Naive thymus-derived CD8-positive, alpha-beta T cell (primary cell): ENCODE measurements at regions not wholly inside any gene's neighbourhood (a gene's known extent, or its start where the extent isn't known, plus 50 kb on each side); places are given as distances from the start of the nearest gene placed in this dataset.
"Not testable (repeated sequence)": the region's sequence is repeated elsewhere in the genome, so short reads cannot be mapped to it uniquely, and the experiment has no call there.

Experiments used
- ATAC-seq, 2 donors: fragments of 150-1000 bp; cut with Tn5 transposase in 1 of 2; sonication (Bioruptor Pico), chemical (Tn5 transposase) in 1 of 2; 1 replicate in 1 of 2; 2 replicates in 1 of 2; pipeline ENCODE4 v1.10.0; 2021; ENCODE audit warnings: mild to moderate bottlenecking in 2 of 2, moderate library complexity in 2 of 2
- POLR2A ChIA-PET: fragments of 350-600 bp; sonication (Branson Sonifier 250); formaldehyde crosslinking; loops from one replicate; lab custom pipeline; 2021; ENCODE audit warnings: antibody characterized with exemption; lab: Charles Lee
- DNase-seq, 10 donors: peaks; one replicate each; pipeline versions ENCODE4 v3.0.0 to v3.0.0-alpha.2; 2020 to 2022
- H3K27ac Mint-ChIP-seq, 10 donors: one replicate each; pipeline ENCODE4 v1.8.0; 2020 to 2022; ENCODE audit warnings: mild to moderate bottlenecking in 10 of 10, mixed read lengths in 10 of 10, moderate library complexity in 4 of 10, inconsistent platforms in 1 of 10
- H3K27me3 Mint-ChIP-seq, 5 donors: one replicate each; pipeline ENCODE4 v1.8.0; 2021 to 2022; ENCODE audit warnings: mixed read lengths in 5 of 5
- H3K36me3 Mint-ChIP-seq, 3 donors: one replicate each; pipeline ENCODE4 v1.8.0; 2020 to 2022; ENCODE audit warnings: mixed read lengths in 3 of 3, mild to moderate bottlenecking in 2 of 3, inconsistent platforms in 1 of 3
- H3K4me1 Mint-ChIP-seq, 4 donors: one replicate each; pipeline ENCODE4 v1.8.0; 2021 to 2022; ENCODE audit warnings: mixed read lengths in 4 of 4
- H3K4me3 Mint-ChIP-seq, 10 donors: one replicate each; pipeline ENCODE4 v1.8.0; 2020 to 2022; ENCODE audit warnings: mild to moderate bottlenecking in 10 of 10, mixed read lengths in 10 of 10, moderate library complexity in 6 of 10, inconsistent platforms in 1 of 10
- H3K9me3 Mint-ChIP-seq, 9 donors: one replicate each; pipeline ENCODE4 v1.8.0; 2020 to 2022; ENCODE audit warnings: mixed read lengths in 9 of 9, mild to moderate bottlenecking in 3 of 9, inconsistent platforms in 1 of 9, moderate library complexity in 1 of 9

GRCh38 chr7:93029056-93029455 lies 88.7 kb downstream of the SAMD9 start:
- ATAC-seq: no peak
- DNase-seq: no peak
- Mint-ChIP-seq H3K4me3 (no peak overlapping the region), H3K27ac (no peak overlapping the region), H3K4me1 (peaks cover 0 to 5% (median under 1%) of the 10 kb centered on the region in 4 donors), H3K9me3 (peaks cover 0 to 24% (median 20%) of the 10 kb centered on the region in 9 donors), H3K27me3 (peaks cover 3 to 31% (median 7%) of the 10 kb centered on the region in 5 donors), H3K36me3 (peaks cover 0 to 17% (median 12%) of the 10 kb centered on the region in 3 donors)
- POLR2A ChIA-PET: no interaction called here

DNA sequence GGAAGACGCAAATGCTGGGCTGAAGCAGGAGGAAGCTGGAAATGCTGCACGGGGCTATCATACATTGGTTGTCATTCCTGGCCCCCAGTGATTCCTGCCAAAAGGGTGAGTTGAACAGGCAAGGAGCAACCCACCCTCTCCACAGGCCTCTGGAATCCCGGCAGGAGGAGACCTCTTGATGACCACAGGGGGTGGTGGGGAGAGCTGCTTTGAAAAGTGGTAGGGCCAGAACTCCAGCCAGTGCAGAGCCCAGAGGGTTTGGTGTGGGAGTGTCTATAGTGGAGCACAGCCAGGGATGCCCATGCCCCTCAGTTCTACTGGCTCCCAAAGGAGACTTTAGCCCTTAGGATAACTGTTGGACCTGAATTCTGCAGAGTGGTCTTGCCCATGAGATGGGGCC lies 89.2 kb downstream of the SAMD9 start:
- POLR2A ChIA-PET: no interaction called here
- Mint-ChIP-seq H3K27ac (no peak overlapping the region), H3K36me3 (peaks cover 0 to 17% (median 12%) of the 10 kb centered on the region in 3 donors), H3K27me3 (peaks cover 3 to 31% (median 7%) of the 10 kb centered on the region in 5 donors), H3K4me3 (no peak overlapping the region), H3K9me3 (peaks cover 0 to 24% (median 20%) of the 10 kb centered on the region in 9 donors), H3K4me1 (peaks cover 0 to 5% (median under 1%) of the 10 kb centered on the region in 4 donors)
- DNase-seq (no peak), ATAC-seq (no peak)

DNA sequence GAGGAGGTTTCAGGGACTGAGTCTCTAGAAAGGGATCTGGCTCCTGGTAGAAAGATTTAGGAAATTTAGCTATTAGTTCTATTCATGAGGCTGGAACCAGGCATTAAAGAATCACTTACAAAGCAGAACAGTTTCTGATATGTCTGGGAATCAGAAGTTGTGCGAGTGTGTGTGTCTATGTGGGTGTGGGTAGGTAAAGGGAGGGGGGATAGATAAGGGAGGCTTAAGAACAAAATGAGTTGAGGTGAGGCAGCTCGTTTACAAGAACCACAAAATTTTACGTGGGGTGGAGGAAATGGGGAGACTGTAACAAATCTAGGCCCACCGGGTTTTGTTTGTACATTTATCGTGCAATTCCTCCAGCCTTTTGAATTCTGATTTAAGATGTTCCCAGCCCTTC lies 90.7 kb downstream of the SAMD9 start:
- peaks cover 0 to 17% (median 11%) of the 10 kb centered on the region in 9 donors for H3K9me3 Mint-ChIP-seq
- peaks cover 3 to 31% (median 7%) of the 10 kb centered on the region in 5 donors for H3K27me3 Mint-ChIP-seq
- ATAC-seq (no peak), DNase-seq (no peak)
- POLR2A ChIA-PET: no interaction called here
- no peak overlapping the region for H3K4me3 Mint-ChIP-seq
- peak overlapping the region in 1 of 10 donors; percentile 4 for H3K27ac Mint-ChIP-seq
- peaks cover 0 to 5% (median under 1%) of the 10 kb centered on the region in 4 donors for H3K4me1 Mint-ChIP-seq
- H3K36me3 Mint-ChIP-seq: peaks cover 0 to 14% (median 10%) of the 10 kb centered on the region in 3 donors

DNA sequence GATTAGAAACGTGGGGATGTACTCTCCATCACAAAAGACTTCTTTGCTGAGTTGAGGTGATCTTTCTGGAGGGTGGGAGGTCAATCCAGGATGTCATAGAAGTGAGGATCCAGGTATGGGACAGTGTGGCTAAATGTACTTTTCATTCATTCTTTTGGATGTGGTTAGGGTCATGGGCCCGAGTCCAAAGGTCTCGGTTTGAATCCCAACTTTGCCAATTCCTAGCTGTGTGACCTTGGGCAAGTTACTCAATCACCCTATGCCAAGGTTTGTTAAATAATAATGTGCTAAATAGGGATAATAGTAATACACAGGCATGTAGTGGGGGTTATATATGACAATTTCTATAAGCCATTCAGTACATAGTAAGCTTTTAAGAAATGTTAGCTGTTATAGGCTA lies 91.4 kb downstream of the SAMD9 start:
- no peak for DNase-seq
- H3K27ac Mint-ChIP-seq: peak overlapping the region in 1 of 10 donors; percentile 17
- H3K4me1 Mint-ChIP-seq: peaks cover 0 to 5% (median under 1%) of the 10 kb centered on the region in 4 donors
- H3K27me3 Mint-ChIP-seq: peaks cover 3 to 31% (median 7%) of the 10 kb centered on the region in 5 donors
- H3K9me3 Mint-ChIP-seq: peaks cover 0 to 11% (median 6%) of the 10 kb centered on the region in 9 donors
- POLR2A ChIA-PET: no interaction called here
- no peak overlapping the region for H3K4me3 Mint-ChIP-seq
- peaks cover 0 to 8% (median 4%) of the 10 kb centered on the region in 3 donors for H3K36me3 Mint-ChIP-seq
- no peak for ATAC-seq

DNA sequence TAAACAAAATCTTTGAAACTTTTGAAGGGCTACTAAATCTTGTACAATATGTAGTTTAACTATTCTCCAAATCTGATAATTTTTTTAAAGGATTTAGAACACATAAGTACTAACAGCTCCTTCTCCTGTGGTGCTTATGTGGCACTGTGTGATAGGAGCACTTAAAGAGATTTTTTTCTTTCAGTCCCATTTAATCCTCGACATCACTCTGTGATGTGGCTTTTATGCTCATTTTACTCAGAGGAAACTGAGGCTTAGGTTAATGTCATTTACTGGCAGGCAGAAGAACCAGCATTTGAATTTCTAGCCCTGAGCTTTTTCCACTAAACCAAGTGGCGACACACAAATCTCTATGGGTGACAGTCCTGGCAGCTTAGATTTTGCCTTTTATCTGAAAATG lies 92.4 kb downstream of the SAMD9 start:
- peaks cover 0 to 5% (median under 1%) of the 10 kb centered on the region in 4 donors for H3K4me1 Mint-ChIP-seq
- no peak overlapping the region for H3K27ac Mint-ChIP-seq
- POLR2A ChIA-PET: no interaction called here
- no peak for ATAC-seq
- H3K36me3 Mint-ChIP-seq: peaks cover 0 to under 1% (median 0%) of the 10 kb centered on the region in 3 donors
- H3K27me3 Mint-ChIP-seq: peaks cover 3 to 31% (median 7%) of the 10 kb centered on the region in 5 donors
- no peak for DNase-seq
- H3K4me3 Mint-ChIP-seq: no peak overlapping the region
- peaks cover 0 to 3% (median 0%) of the 10 kb centered on the region in 9 donors for H3K9me3 Mint-ChIP-seq

GRCh38 chr7:93022931-93023478 lies 94.8 kb downstream of the SAMD9 start:
- H3K27me3 Mint-ChIP-seq: peaks cover 0 to 20% (median 2%) of the 10 kb centered on the region in 5 donors
- H3K36me3 Mint-ChIP-seq, DNase-seq, H3K4me1 Mint-ChIP-seq, H3K9me3 Mint-ChIP-seq, ATAC-seq, H3K4me3 Mint-ChIP-seq, H3K27ac Mint-ChIP-seq, POLR2A ChIA-PET: not testable (repeated sequence)

GRCh38 chr7:93021748-93022147 lies 96.0 kb downstream of the SAMD9 start:
- peaks cover 0 to 15% (median 0%) of the 10 kb centered on the region in 5 donors for H3K27me3 Mint-ChIP-seq
- ATAC-seq: no peak
- peaks cover 2 to 12% (median 8%) of the 10 kb centered on the region in 4 donors for H3K4me1 Mint-ChIP-seq
- POLR2A ChIA-PET: no interaction called here
- no peaks in the 10 kb centered on the region for H3K9me3 Mint-ChIP-seq
- no peaks in the 10 kb centered on the region for H3K36me3 Mint-ChIP-seq
- H3K4me3 Mint-ChIP-seq: no peak overlapping the region
- peak overlapping the region in 1 of 10 donors; percentile 49 for H3K27ac Mint-ChIP-seq
- no peak for DNase-seq

- H3K4me3 Mint-ChIP-seq: no peak overlapping the region
- DNase-seq (no peak), ATAC-seq (no peak)
- POLR2A ChIA-PET: no interaction called here
- no peaks in the 10 kb centered on the region for H3K36me3 Mint-ChIP-seq
- H3K27ac Mint-ChIP-seq: peak overlapping the region in 1 of 10 donors; percentile 9
- H3K4me1 Mint-ChIP-seq: peaks cover 3 to 23% (median 19%) of the 10 kb centered on the region in 4 donors
- no peaks in the 10 kb centered on the region for H3K27me3 Mint-ChIP-seq
- no peaks in the 10 kb centered on the region for H3K9me3 Mint-ChIP-seq
Measured at GRCh38 chr7:93018716-93019115, 99.1 kb downstream of the SAMD9 start.

- Mint-ChIP-seq H3K36me3 (no peaks in the 10 kb centered on the region), H3K4me1 (peaks cover 3 to 23% (median 19%) of the 10 kb centered on the region in 4 donors), H3K27me3 (no peaks in the 10 kb centered on the region), H3K9me3 (no peaks in the 10 kb centered on the region), H3K4me3 (peak overlapping the region in 1 of 10 donors; percentile 16), H3K27ac (peak overlapping the region in 6 of 10 donors; percentile 6 to 75 (median 36))
- no peak for ATAC-seq
- no peak for DNase-seq
- POLR2A ChIA-PET: no interaction called here
Measured at GRCh38 chr7:93016681-93017381, 100.9 kb downstream of the SAMD9 start.

DNA sequence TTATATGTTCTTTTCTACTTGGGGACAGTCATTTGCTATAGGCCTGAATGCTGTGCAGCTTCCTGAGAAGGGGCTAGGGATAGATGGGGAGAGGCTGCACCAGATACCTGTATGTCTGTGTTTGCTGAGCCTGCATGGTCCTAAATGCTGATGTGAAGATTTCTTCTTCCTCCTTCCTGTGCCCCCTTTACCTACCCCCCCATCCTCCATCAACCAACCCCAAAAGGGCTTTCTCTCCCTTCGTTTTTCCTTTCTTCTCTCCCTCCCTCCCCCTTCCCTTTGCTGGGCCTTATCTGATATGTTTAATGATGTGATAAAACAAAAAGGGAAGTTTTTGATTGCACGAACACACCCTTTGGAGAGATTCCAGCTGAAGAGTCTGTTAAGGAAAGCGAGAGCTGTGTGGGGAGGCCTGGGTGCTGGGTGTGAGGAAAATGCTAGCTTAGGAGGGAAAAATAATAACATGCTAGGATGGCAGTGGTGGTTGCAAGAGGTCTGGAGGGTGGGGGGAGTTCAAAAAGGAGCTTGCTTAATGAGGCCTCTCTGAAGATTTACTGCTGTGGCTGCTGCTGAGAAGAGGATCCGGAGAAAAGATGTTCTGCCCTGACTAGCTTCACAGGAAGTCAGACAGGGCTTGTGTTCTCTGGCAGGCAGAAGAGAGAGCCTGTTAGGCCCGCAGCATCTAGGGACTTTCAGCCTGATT lies 101.8 kb downstream of the SAMD9 start:
- H3K36me3 Mint-ChIP-seq: no peaks in the 10 kb centered on the region
- H3K27me3 Mint-ChIP-seq: peaks cover 0 to 2% (median 0%) of the 10 kb centered on the region in 5 donors
- peaks cover 3 to 23% (median 19%) of the 10 kb centered on the region in 4 donors for H3K4me1 Mint-ChIP-seq
- POLR2A ChIA-PET: no interaction called here
- ATAC-seq (peak in 1 of 2 donors; percentile 77), DNase-seq (peak in 3 of 10 donors; percentile 3 to 25 (median 24))
- peak overlapping the region in 1 of 10 donors; percentile 49 for H3K4me3 Mint-ChIP-seq
- H3K9me3 Mint-ChIP-seq: no peaks in the 10 kb centered on the region
- peak overlapping the region in 8 of 10 donors; percentile 2 to 89 (median 64) for H3K27ac Mint-ChIP-seq

- Mint-ChIP-seq H3K27me3 (peaks cover 0 to 2% (median 0%) of the 10 kb centered on the region in 5 donors), H3K9me3 (no peaks in the 10 kb centered on the region), H3K27ac (peak overlapping the region in 2 of 10 donors; percentile 0 to 73), H3K4me1 (peaks cover 3 to 23% (median 19%) of the 10 kb centered on the region in 4 donors), H3K36me3 (no peaks in the 10 kb centered on the region), H3K4me3 (no peak overlapping the region)
- POLR2A ChIA-PET: no interaction called here
- no peak for ATAC-seq
- no peak for DNase-seq
Measured at GRCh38 chr7:93015101-93015778, 102.5 kb downstream of the SAMD9 start.

DNA sequence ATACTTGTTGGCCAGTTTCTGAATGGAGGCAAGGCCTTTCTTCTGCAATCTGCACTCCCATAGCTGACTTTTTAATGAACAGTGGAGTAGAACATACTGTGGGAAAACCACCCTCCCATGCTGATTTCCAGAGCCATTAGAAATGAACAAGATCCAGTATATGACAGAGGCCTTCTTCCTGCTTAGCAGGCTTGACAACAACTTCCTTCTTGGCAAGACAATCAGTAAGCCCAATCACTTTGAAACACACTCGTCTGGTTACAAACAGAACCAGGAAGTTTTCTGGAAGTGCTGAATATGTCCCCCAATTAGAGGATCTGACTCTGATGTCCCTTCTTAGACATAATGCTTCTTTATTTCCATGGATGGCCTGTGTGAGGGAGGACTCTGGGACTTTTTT lies 103.4 kb downstream of the SAMD9 start:
- H3K36me3 Mint-ChIP-seq: no peaks in the 10 kb centered on the region
- no peaks in the 10 kb centered on the region for H3K9me3 Mint-ChIP-seq
- H3K27ac Mint-ChIP-seq: no peak overlapping the region
- POLR2A ChIA-PET: no interaction called here
- peaks cover 3 to 23% (median 19%) of the 10 kb centered on the region in 4 donors for H3K4me1 Mint-ChIP-seq
- DNase-seq (no peak), ATAC-seq (no peak)
- no peak overlapping the region for H3K4me3 Mint-ChIP-seq
- H3K27me3 Mint-ChIP-seq: peaks cover 0 to 2% (median 0%) of the 10 kb centered on the region in 5 donors
